NCI-H146 (cell line): ENCODE measurements at regions not wholly inside any gene's neighbourhood (a gene's known extent, or its start where the extent isn't known, plus 50 kb on each side); places are given as distances from the start of the nearest gene placed in this dataset.

Source experiments
- DNase-seq: peaks from one replicate; lab custom pipeline; 2025; lab: John Stamatoyannopoulos, UW

DNA sequence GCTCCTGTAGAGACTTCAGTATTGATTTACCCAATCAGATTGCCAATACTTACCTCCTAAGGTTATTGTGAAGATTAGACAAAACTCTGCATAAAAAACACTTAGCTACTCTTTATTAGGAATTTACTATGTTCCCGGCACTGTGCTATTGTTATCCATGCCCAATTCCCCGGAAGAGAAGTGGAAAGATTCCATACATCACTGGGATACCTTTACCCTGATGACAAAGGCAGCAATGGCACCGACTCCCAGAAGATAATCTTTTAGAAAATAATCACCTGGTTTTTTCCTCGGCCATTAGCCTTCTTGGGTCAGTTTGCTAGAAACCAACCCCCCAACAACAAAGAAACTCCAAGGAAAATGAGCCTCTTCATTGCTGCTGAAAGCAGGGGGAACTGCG is 226.0 kb downstream of the SNX18 start:
- no peak for DNase-seq

DNA sequence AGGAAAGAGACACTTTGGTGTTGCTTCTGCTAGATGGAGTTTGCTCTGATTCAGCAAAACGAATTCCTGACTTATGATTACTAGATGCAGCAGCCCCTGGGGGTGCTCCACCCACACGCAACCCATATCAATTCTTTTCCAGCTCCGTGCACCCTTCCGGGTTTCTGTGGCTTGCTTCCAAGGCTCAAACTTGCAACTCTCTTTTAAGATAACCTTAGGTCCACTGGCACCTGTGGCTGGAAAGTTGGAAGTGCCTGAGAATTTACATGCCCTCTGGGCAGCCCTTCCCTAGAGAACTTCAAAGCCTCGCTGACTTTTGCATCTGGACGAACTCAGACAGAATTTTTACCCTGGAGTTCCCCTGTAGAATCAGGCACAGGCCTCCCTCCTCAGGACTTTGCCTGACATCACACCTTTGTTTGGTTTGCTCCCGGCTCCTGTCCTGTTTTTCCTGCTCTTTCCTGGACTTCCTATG is 224.9 kb downstream of the SNX18 start:
- DNase-seq, result no peak

DNA sequence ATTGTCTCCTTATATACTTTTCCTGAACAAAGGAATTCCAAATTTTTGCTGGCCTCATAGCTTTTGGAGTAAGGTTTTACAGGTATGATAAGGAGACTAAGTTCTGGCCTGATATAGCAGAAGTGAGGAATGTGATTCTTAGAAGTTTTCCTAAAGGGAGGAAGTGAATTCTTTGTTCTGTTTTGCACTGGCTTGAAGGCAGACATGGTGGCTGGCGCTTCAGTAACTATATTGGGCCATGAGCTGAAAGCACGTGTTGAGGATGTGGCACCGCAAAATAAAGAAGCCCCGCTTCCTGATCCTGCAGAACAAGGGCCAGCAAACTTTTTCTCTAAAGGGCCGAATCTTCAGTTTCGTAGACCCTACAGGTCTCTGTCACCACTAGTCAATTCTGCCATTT is 224.2 kb downstream of the SNX18 start:
- no peak for DNase-seq

DNA sequence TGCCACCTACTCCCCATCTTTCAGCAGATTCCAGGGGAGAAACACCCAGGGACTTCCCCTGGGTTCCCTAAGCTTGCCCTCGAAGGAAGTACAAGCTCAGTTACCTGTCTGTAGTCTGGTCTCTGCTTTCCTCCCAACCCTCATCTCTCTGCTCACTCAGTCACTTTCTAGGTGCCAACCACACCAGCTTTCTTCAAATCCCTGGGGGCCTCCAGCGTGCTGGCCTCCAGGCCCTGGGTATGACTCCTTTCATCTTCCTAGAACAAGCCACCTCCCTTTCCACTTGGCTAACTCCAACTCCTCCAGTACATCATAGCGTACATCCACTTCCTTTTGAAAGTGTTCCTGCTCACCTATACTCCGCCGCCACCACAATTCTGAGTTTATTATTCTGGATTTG is 222.6 kb downstream of the SNX18 start:
- no peak for DNase-seq

DNA sequence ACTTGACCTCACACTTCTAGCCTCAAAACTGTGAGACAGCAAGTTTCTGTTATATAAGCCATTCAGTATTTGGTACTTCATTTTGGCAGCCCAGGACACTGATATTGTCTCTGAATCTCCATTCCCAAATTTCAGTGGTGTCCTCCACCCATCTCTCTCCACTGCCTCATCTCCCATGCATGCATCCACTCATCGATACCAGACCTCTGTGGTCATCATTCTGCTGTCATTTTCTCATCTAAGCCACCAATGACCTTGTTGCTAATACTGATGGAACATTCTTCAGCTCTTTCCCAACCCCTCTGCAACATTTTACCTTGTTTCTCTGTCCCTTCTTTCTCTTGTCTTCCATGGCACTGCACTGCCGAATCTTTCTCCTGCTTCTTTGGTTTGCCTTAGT is 221.8 kb downstream of the SNX18 start:
- DNase-seq, result no peak

DNA sequence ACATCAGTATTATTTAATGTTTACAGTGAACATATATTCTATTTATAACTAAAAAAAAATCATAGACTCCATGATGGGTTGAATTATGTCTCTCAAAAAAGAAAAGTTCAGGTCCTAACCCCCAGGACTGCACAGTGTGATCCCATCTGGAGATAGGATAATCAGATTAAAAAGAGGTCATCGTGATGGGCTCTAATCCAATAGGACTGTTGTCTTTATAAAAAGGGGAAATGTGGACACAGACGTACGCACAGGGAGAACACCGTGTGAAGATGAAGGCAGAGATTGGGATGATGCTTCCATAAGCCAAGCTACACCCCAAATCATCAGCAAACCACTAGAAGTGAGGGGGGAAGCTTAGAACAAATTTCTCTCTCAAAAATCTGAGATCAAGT is 221.4 kb downstream of the SNX18 start:
- no peak for DNase-seq

DNA sequence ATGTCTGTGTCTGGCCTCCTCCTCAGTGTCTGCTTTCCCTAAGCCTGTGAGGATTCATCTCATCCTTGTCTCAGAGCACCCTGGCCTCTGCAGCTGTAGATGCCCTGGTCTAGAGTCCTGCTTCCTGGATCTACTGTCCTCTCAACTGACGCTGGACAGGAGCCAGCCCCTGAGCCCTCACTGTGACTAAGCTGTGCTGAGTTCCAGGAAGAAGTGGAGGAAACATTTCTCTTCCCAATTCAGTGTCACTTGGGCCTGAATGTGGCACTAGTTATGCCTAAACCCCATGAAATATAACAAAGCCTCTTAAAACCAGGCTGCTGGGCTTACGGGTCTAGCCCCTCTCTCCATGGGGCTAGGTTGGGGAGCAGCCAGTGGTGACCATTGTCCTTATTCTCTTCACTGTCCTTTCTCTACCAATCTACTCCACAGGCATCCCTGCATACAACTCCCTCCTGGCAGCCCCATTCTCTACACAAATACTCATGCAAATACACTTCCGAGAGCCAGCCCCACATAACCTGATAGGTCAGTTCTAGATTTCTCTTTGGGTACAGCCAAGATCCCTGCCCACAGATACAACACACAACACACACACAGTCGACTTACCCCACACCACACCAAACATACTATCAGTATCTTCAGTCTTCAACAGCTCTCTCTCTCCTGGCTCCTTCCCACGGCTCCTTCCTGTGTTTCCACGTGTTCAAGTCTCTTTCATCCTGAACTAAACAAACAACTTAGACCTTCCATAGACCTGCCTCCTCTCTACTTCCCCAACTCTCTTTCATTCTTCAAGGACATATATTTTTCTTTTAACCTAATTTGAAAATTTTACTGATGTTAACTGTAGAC is 220.8 kb downstream of the SNX18 start:
- DNase-seq, result no peak

DNA sequence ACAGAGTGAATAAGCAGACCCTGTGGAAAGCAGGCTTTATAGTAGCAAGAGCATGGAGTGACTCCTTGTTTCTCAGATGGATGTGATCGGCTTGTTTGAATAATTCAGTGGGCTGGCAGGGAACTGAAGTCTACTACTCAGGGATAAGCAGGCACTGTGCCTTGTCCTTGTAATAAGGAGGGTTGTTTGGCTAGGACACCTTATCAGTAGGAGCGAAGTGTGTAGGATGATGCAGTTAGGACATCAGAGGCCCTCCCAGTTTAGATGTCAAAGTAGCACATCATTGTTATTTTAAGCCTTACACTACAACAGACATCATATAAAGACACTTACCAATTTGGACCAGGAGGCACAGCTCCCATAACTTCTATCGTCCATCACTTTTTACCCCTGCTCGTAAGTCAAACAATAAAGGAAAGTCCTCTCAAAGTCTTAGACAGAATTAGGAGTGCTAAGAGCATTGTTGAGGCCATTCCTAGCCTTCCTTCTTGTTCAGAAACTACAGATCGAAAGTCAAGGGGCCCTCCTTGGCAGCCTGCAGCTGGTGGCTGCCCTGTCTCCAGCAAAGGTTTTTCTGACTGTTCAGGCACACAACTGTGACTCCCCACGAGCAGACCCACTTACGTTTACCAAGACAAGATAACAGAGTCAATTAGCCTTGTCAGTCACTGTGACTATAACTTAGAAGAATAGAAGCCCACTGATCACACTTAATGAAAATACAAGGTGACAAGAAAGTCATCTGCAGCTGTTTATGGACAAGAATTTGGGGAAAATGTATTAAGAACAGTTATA is 218.6 kb downstream of the SNX18 start:
- no peak for DNase-seq

- DNase-seq, result no peak
Observed at GRCh38 chr5:54733101-54733500, 215.5 kb downstream of the SNX18 start.

DNA sequence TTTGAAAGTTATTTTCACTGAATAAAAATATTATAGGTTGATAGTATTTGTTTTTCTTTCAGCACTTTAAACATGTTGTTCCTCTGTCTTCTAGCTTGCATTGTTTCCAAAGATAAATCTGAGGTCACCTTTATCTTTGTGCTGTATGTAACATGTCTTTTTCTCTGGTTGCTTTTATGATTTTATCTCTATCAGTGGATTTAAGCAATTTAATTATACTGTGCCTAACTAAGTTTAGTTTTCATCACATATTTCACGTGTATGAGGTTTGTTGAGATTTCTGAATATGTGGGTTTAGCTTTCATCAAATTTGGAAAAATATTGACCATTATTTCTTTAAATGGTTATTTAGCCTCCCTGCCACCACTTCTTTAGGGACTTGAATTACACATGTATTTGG is 214.5 kb downstream of the SNX18 start:
- DNase-seq, result no peak

DNA sequence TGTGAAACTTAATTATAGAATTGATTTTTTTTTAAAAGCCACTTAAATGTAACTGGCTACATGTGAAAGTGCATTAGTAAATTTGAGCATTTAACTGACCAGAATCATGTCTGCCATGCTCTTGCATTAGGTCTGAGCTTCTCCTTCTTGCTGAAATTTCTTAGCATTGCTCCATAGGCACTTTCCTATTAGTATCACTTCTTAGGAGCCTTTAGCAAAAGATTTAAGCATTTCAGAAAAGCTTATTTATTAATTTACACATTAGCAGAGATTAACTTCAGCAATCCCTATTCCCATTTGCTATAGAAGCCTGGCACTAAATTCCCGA is 211.0 kb downstream of the SNX18 start:
- DNase-seq, result no peak

DNA sequence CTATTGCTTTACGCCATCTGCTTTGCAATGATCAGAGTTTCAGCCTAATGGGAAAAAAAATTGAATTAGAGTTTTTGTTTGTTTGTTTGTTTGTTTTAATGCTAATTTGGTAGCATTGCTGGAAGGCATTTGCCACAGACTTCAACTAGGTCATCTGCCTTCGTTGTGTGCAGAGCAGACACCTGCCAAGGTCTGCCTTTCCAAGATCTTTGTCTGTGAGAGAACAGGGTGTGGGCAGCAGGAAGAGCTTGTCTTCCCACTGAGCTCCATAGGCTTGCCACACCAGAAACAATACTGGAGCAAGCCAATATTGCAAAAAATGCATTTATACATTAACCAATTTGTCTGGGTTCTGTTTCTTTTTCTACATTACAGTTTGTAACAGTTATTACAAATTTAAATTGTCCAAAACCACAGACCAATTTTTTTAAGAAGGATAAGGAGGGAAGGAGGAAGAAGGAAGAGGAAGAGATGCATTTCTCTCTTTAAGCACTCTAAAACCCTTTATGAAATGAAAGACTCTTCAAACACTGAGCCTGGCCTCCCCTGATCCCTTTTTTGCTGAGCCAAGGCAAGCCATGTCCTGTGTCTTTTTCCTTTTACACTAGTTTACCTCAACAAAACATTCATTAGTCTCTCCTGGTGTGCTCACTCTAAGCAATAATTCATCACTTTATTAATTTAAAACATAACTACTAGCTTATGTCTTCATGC is 210.5 kb downstream of the SNX18 start:
- no peak for DNase-seq

DNA sequence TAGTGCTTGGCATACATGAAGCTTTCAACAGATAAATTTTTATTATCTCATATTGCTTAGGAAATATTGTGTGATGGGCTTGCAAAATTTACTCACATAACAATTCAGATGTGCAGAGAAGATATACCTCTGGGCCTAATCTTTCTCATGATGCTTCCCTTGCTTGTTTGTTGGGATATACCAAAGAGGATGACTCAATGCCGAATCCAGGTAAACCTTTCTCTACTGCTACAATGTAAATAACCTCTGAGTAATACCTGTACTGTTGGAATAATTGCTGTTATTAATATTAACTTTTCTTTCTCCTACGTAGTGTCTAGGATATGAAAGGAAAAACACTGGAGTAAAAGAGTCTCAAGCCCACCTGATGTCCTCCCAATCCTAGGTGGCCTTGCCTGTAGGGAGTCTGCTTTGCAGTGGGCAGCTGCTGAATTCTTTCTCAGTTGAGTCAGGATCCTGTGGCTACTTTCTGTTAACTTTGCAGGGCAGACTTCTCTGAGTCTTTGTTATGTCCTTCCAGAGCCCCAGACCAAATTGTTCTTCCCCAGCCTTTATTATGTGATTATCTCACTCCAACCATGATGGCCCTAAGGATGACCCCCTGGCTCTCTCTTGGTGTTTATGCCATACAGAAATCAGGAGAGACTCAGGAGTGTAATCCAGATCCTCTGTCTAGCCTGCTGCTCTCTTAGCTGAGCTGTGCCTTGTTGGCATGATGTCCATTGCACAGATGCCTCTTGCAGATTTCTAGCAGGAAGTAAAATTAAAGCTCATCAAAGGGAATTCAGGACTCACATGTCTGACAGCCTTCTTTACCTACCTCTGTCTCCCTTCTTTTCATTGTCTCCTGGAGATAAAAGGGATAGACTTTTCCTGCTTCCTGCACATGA is 208.1 kb downstream of the SNX18 start:
- DNase-seq, result no peak

DNA sequence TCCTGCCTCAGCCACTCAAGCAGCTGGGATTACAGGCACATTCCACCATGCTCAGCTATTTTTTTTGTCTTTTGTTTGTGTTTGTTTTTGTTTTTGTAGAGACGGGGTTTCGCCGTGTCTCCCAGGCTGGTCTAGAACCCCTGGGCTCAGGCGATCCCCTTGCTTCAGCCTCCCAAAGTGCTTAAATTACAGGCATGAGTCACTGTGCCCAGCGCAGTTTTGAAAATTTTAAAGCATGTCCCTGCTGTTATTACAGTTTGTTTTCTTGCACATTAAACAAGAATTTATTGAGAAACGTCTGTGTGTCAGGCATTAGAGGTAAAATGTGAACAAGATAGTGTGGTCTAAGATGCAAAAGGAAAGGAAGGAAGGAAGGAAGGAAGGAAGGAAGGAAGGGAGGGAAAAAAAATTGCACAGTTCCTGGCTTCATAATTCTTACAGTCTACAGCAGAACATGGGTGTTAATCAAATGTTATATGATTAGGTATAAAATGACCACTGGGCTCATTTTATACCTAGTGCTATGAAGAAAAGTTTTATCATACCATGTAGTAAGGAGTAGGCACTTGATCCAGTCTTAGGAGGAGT is 205.4 kb downstream of the SNX18 start:
- no peak for DNase-seq

GRCh38 chr5:54721951-54722654 is 204.5 kb downstream of the SNX18 start:
- DNase-seq, result no peak

GRCh38 chr5:54721116-54721515 is 203.6 kb downstream of the SNX18 start:
- DNase-seq, result no peak

GRCh38 chr5:54720341-54720740 is 202.8 kb downstream of the SNX18 start:
- no peak for DNase-seq

GRCh38 chr5:54719384-54720283 is 202.1 kb downstream of the SNX18 start:
- no peak for DNase-seq

DNA sequence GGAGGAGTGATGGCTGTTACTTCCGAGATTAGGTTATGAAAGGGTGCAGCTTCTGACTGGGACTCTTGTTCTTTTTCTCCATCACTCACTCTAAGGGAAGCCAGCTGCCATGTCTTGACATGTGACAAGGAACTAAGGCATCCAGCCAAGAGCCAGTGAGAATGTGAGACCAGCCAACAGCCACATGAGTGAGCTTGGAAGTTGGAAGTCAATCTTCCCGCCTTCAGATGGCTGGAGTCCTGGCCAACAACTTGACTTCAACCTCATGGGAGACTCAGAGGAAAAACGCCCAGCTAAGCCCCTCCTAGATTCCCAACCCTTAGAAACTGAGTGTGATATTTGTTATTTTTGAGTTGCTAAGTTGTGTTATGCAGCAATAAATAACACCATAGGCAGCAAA is 201.1 kb downstream of the SNX18 start:
- no peak for DNase-seq

DNA sequence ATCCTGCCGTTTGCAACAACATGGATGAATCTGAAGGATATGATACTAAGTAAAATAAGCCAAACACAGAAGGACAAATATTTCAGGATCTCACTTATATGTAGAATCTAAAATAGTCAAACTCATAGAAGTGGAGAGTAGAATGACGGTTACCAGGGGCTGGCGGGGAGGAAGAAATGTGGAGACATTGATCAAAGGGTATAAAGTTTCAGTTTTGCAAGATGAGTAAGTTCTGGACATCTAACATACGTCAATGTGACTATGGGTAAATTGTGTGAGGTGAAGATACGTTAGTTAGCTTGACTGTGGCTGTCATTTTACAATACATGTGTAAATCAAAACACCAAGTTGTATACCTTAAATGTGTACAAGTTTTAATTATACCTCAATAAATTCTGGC is 200.3 kb downstream of the SNX18 start:
- no peak for DNase-seq
